ENCODE measurements at regions not wholly inside any gene's neighbourhood (a gene's known extent, or its start where the extent isn't known, plus 50 kb on each side); places are given as distances from the start of the nearest gene placed in this dataset.

GRCh38 chr3:105039004-105039403 is 327.7 kb upstream of the ALCAM start (continued):
- TF ChIP-seq USF2 (IDR thresholded peaks at IDR 0.05; ENCODE audit: low read length) (no peak), PHF8 (conservative IDR thresholded peaks at IDR 0.05; ENCODE audit: low read depth, low read length) (no peak)
